D721Med (cell line): ENCODE measurements at regions not wholly inside any gene's neighbourhood (a gene's known extent, or its start where the extent isn't known, plus 50 kb on each side); places are given as distances from the start of the nearest gene placed in this dataset.

ENCODE experiments used
- DNase-seq: peaks from one replicate; pipeline ENCODE4 v3.0.0; 2011; ENCODE audit warnings: low spot score; ENCODE audit not compliant: insufficient read length
- FAIRE-seq: peaks from 2 replicates; lab custom pipeline; 2011; peaks lifted over from hg19 to GRCh38; lab: Jason Lieb, UNC
- CTCF ChIP-seq: IDR thresholded peaks from 2 replicates; pipeline ENCODE4 v1.5.1; 2012; ENCODE audit warnings: mild to moderate bottlenecking, control low read depth; ENCODE audit not compliant: insufficient read depth; ENCODE audit errors: missing control alignments

GRCh38 chr18:41077076-41077475 is 878.0 kb upstream of the PIK3C3 start:
- no peak for TF ChIP-seq CTCF
- DNase-seq (no peak), FAIRE-seq (peak; percentile 16)

GRCh38 chr18:41075212-41075611 is 879.8 kb upstream of the PIK3C3 start:
- FAIRE-seq (peak; percentile 35), DNase-seq (no peak)
- TF ChIP-seq CTCF = no peak

- FAIRE-seq (no peak), DNase-seq (no peak)
- TF ChIP-seq CTCF = no peak
Observed at GRCh38 chr18:41073372-41073954, 881.6 kb upstream of the PIK3C3 start.

GRCh38 chr18:41072946-41073345 is 882.1 kb upstream of the PIK3C3 start:
- FAIRE-seq = no peak
- no peak for TF ChIP-seq CTCF
- DNase-seq = no peak

- TF ChIP-seq CTCF = no peak
- FAIRE-seq = peak; percentile 32
- no peak for DNase-seq
Observed at GRCh38 chr18:41071826-41072225, 883.2 kb upstream of the PIK3C3 start.

- no peak for TF ChIP-seq CTCF
- FAIRE-seq (no peak), DNase-seq (no peak)
Observed at GRCh38 chr18:41069167-41069566, 885.9 kb upstream of the PIK3C3 start.

- TF ChIP-seq CTCF = no peak
- FAIRE-seq (peak; percentile 46), DNase-seq (no peak)
Observed at GRCh38 chr18:41064916-41065315, 890.1 kb upstream of the PIK3C3 start.
